ACC112 (cell line): ENCODE measurements at regions not wholly inside any gene's neighbourhood (a gene's known extent, or its start where the extent isn't known, plus 50 kb on each side); places are given as distances from the start of the nearest gene placed in this dataset.

Source experiments
- H2AFZ ChIP-seq: fragments of 200-600 bp; sonication (generic); one replicate; pipeline ENCODE4 v1.6.0; 2017; ENCODE audit warnings: antibody characterized with exemption, low read length; ENCODE audit not compliant: unreplicated experiment
- H3K27ac ChIP-seq: fragments of 200-600 bp; sonication (generic); 2 replicates; pipeline ENCODE4 v1.5.1; 2014; ENCODE audit warnings: low read depth, mild to moderate bottlenecking, antibody characterized with exemption, low read length, moderate library complexity
- H3K27me3 ChIP-seq: fragments of 200-600 bp; sonication (generic); 2 replicates; pipeline ENCODE4 v1.6.1; 2014; ENCODE audit warnings: mild to moderate bottlenecking, antibody characterized with exemption, low read length, moderate library complexity, mixed read lengths; ENCODE audit not compliant: insufficient read depth
- H3K36me3 ChIP-seq: fragments of 200-600 bp; sonication (generic); 2 replicates; pipeline ENCODE4 v1.6.1; 2016; ENCODE audit warnings: mild to moderate bottlenecking, antibody characterized with exemption, low read length, moderate library complexity, mixed read lengths; ENCODE audit not compliant: insufficient read depth
- H3K4me1 ChIP-seq: fragments of 200-600 bp; sonication (generic); one replicate; pipeline ENCODE4 v1.6.1; 2016; ENCODE audit warnings: low read length, mixed read lengths; ENCODE audit not compliant: insufficient read depth, unreplicated experiment, control insufficient read depth
- H3K4me3 ChIP-seq: fragments of 200-600 bp; sonication (generic); 2 replicates; pipeline ENCODE4 v1.5.1; 2014; ENCODE audit warnings: mild to moderate bottlenecking, low read depth, low read length
- H3K79me2 ChIP-seq: fragments of 200-600 bp; sonication (generic); one replicate; pipeline ENCODE4 v1.6.0; 2016; ENCODE audit warnings: low read length; ENCODE audit not compliant: control insufficient read depth, unreplicated experiment, insufficient read depth

- H3K4me1 ChIP-seq, result no peaks in the 10 kb centered on the region
- H3K4me3 ChIP-seq, result no peak overlapping the region
- no peak overlapping the region for H2AFZ ChIP-seq
- H3K27ac ChIP-seq, result no peak overlapping the region
- no peaks in the 10 kb centered on the region for H3K79me2 ChIP-seq
- H3K36me3 ChIP-seq, result no peaks in the 10 kb centered on the region
- no peaks in the 10 kb centered on the region for H3K27me3 ChIP-seq
Measured at GRCh38 chr7:21063106-21063505, 276.4 kb upstream of the SP8 start.

- H3K79me2 ChIP-seq, result no peaks in the 10 kb centered on the region
- H3K27ac ChIP-seq, result no peak overlapping the region
Measured at GRCh38 chr7:21064698-21065648, 278.3 kb upstream of the SP8 start.

GRCh38 chr7:21066221-21066620 lies 279.5 kb upstream of the SP8 start:
- Histone ChIP-seq H3K79me2 (no peaks in the 10 kb centered on the region), H3K4me3 (no peak overlapping the region), H2AFZ (no peak overlapping the region), H3K27ac (no peak overlapping the region), H3K4me1 (no peaks in the 10 kb centered on the region), H3K36me3 (no peaks in the 10 kb centered on the region), H3K27me3 (no peaks in the 10 kb centered on the region)

More at GRCh38 chr7:21064698-21065648, 278.3 kb upstream of the SP8 start:
- H3K4me1 ChIP-seq, result no peaks in the 10 kb centered on the region
- H3K36me3 ChIP-seq, result no peaks in the 10 kb centered on the region
- no peaks in the 10 kb centered on the region for H3K27me3 ChIP-seq
- H3K4me3 ChIP-seq, result no peak overlapping the region
- H2AFZ ChIP-seq, result no peak overlapping the region

- no peaks in the 10 kb centered on the region for H3K36me3 ChIP-seq
- no peaks in the 10 kb centered on the region for H3K27me3 ChIP-seq
- no peaks in the 10 kb centered on the region for H3K79me2 ChIP-seq
- no peaks in the 10 kb centered on the region for H3K4me1 ChIP-seq
- no peak overlapping the region for H3K27ac ChIP-seq
- H3K4me3 ChIP-seq, result no peak overlapping the region
- H2AFZ ChIP-seq, result no peak overlapping the region
Measured at GRCh38 chr7:21067216-21067615, 280.5 kb upstream of the SP8 start.

GRCh38 chr7:21070571-21071090 lies 283.9 kb upstream of the SP8 start:
- Histone ChIP-seq H3K79me2 (no peaks in the 10 kb centered on the region), H2AFZ (no peak overlapping the region), H3K27me3 (no peaks in the 10 kb centered on the region), H3K4me1 (no peaks in the 10 kb centered on the region), H3K4me3 (no peak overlapping the region), H3K27ac (no peak overlapping the region), H3K36me3 (no peaks in the 10 kb centered on the region)

- Histone ChIP-seq H3K36me3 (no peaks in the 10 kb centered on the region), H3K27ac (no peak overlapping the region), H3K4me3 (no peak overlapping the region), H3K27me3 (no peaks in the 10 kb centered on the region), H2AFZ (no peak overlapping the region), H3K79me2 (no peaks in the 10 kb centered on the region), H3K4me1 (no peaks in the 10 kb centered on the region)
Measured at GRCh38 chr7:21071561-21072501, 285.1 kb upstream of the SP8 start.

- H3K27ac ChIP-seq, result no peak overlapping the region
Measured at GRCh38 chr7:21076054-21076453, 289.4 kb upstream of the SP8 start.

GRCh38 chr7:21076574-21076973 lies 289.9 kb upstream of the SP8 start:
- Histone ChIP-seq H2AFZ (no peak overlapping the region), H3K27ac (no peak overlapping the region), H3K4me1 (no peaks in the 10 kb centered on the region), H3K79me2 (no peaks in the 10 kb centered on the region), H3K4me3 (no peak overlapping the region), H3K27me3 (no peaks in the 10 kb centered on the region), H3K36me3 (no peaks in the 10 kb centered on the region)

More at GRCh38 chr7:21076054-21076453, 289.4 kb upstream of the SP8 start:
- Histone ChIP-seq H2AFZ (no peak overlapping the region), H3K36me3 (no peaks in the 10 kb centered on the region), H3K79me2 (no peaks in the 10 kb centered on the region), H3K4me1 (no peaks in the 10 kb centered on the region), H3K4me3 (no peak overlapping the region), H3K27me3 (no peaks in the 10 kb centered on the region)

- no peak overlapping the region for H3K27ac ChIP-seq
Measured at GRCh38 chr7:21077602-21078001, 290.9 kb upstream of the SP8 start.

GRCh38 chr7:21084286-21084685 lies 297.6 kb upstream of the SP8 start:
- Histone ChIP-seq H3K36me3 (no peaks in the 10 kb centered on the region), H3K4me3 (no peak overlapping the region), H3K4me1 (no peaks in the 10 kb centered on the region), H3K27ac (no peak overlapping the region), H3K27me3 (no peaks in the 10 kb centered on the region), H3K79me2 (no peaks in the 10 kb centered on the region), H2AFZ (no peak overlapping the region)

More at GRCh38 chr7:21077602-21078001, 290.9 kb upstream of the SP8 start:
- H3K79me2 ChIP-seq, result no peaks in the 10 kb centered on the region
- H2AFZ ChIP-seq, result no peak overlapping the region
- no peaks in the 10 kb centered on the region for H3K4me1 ChIP-seq
- no peak overlapping the region for H3K4me3 ChIP-seq
- no peaks in the 10 kb centered on the region for H3K27me3 ChIP-seq
- H3K36me3 ChIP-seq, result no peaks in the 10 kb centered on the region
